HS-27A (cell line): ENCODE measurements at regions not wholly inside any gene's neighbourhood (a gene's known extent, or its start where the extent isn't known, plus 50 kb on each side); places are given as distances from the start of the nearest gene placed in this dataset.

Source experiments
- DNase-seq: peaks from one replicate; pipeline ENCODE4 v3.0.0-alpha.2; 2012; ENCODE audit warnings: low read depth, missing footprints

DNA sequence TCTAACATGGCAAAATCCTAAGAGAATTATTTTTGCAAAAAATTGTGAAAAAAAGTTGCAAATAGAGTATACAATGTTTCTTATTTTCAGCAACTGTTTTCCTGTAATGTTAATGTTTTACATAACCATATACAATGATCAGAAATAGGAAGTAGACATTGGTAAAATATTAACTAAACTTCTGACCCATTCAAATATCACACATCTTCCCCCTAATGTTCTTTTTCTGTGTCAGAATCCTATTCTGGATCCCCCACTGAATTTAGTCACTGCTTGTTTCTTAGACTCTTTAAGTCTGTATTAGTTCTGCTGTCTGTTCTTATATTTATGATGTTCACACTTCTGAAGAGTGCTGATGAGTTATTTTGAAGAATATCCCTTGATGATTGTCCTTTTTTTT lies 62.0 kb downstream of the HFE start:
- DNase-seq, result no peak

DNA sequence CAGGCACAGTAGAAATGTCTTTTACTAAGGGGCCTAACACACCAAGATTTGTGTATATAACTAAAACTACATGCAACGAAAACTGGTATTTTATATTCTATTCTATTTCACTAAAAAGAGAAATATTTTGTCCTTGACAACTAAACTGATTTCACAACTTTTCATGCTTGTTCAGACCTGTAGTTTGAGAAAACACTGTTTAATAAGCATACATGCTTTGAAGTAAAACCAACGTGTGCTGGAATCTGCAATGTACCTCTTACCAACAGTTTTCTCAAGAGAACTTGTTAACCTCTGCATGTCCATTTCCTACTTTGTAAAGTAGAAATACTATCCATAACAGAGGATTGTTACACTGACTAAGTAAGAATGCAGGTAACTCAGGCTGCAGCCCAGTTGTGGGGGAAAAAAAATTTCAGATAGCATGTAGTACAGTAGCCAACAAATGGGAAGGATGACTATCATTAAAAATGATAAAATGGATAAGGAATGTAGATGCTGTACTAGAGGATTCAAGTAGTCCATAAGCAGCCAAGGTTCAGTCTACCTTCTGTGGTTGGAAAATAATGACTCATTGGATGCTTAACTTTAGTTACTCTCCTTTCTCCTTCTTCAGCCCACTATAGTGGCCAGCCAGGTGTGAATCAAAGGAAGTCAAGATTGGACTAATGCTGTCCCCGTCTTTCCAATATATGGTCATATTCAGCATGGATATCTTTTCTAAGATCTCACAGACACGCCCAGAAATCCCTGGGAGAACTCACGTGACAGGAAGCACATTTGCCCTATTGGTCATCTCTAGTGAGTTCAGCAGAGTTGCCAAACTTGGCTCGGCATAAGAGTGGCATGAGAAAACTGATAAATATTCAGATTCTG lies 65.2 kb downstream of the HFE start:
- DNase-seq, result no peak

DNA sequence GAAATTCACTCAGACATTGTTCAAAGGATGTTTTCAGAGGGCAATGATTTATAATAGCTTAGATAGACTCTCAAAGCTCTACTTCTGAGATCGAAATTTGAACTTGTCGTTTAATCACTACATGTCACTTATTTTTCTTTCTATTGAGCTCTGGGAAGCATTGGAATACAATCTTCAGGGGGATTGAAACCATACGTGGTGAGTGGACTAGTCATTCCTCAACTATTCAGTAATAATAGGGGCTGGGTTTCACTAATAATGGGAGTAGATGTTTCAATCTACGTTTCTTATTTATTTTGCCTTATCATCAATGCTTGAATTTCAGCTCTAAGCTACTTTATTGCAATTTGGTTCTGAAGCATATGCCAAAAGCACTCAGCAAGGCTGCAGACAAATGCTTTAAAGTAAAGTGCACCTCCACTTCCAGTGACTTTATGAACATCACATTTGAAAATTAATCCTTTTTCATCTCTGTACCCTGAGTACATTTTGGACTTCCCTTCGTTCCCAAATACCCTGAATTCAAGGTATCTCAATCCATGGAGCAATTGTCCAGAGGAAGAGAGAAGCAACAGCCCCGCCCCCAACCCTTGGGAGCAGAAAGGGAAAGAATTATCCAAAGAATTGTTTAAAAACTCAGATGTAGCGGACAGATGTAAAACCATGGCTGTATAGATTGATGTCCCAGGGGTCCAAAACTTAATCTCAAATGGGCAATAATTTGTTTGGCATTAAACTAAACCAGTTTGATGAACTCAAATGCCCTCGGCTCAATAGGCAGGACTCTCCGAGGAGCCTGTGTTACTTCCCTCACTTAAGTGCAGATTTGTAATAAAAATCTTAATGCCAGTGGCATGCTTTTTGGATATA lies 68.1 kb downstream of the HFE start:
- peak; percentile 31 for DNase-seq

DNA sequence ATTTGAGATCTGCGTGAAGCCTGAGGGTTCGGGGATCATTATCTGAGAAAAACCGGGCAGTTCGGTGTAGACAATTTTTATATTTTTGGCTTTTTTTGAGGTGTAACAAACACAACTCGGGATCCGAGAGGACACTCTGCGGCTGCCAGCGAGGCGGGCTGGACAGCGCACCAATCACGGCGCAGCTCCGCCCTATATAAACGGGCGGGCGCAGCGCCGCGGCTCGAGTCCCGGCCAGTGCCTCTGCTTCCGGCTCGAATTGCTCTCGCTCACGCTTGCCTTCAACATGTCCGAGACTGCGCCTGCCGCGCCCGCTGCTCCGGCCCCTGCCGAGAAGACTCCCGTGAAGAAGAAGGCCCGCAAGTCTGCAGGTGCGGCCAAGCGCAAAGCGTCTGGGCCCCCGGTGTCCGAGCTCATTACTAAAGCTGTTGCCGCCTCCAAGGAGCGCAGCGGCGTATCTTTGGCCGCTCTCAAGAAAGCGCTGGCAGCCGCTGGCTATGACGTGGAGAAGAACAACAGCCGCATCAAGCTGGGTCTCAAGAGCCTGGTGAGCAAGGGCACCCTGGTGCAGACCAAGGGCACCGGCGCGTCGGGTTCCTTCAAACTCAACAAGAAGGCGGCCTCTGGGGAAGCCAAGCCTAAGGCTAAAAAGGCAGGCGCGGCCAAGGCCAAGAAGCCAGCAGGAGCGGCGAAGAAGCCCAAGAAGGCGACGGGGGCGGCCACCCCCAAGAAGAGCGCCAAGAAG lies 69.0 kb downstream of the HFE start:
- DNase-seq, result peak; percentile 86

DNA sequence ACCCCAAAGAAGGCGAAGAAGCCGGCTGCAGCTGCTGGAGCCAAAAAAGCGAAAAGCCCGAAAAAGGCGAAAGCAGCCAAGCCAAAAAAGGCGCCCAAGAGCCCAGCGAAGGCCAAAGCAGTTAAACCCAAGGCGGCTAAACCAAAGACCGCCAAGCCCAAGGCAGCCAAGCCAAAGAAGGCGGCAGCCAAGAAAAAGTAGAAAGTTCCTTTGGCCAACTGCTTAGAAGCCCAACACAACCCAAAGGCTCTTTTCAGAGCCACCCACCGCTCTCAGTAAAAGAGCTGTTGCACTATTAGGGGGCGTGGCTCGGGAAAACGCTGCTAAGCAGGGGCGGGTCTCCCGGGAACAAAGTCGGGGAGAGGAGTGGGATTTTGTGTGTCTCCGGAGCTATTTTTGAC lies 69.6 kb downstream of the HFE start:
- DNase-seq, result no peak

DNA sequence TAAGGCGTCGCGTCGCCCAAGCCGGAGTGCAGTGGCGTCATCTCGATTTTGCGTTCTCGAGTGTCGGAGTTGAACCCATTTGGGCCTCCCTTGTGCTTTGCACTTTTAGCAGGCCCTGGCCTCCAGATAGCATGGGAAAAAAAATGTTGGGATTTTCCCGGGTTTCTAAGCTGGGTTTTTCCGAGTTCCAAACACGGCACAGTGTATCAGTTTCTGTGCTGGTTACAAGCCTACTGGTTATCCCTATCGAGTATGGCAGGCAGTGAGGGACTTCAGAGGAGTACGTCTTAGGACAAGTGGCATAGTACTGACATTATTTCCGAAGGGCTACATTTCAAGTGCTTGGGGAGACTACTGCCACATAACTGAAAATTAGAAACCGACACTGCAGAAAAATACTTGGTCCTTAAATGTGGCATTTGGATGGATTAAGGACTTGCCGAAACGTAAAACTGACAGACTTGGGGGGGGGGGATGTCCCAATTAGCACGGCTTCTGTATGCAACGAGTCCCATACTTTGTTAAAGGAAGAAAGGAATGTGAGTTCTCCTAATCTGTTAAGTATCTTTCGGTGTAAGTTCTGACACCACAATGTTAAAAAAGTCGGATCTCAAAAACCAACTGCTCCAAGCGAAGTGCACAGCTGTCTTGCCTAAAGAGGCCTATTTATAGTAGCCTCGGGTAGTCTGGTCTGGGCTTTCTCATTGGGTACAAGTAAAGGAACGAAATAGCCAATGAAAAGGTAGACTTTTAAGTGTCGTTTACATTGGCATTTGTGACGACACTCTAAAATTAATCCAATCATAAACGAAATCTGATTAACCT lies 70.2 kb downstream of the HFE start:
- peak; percentile 93 for DNase-seq

DNA sequence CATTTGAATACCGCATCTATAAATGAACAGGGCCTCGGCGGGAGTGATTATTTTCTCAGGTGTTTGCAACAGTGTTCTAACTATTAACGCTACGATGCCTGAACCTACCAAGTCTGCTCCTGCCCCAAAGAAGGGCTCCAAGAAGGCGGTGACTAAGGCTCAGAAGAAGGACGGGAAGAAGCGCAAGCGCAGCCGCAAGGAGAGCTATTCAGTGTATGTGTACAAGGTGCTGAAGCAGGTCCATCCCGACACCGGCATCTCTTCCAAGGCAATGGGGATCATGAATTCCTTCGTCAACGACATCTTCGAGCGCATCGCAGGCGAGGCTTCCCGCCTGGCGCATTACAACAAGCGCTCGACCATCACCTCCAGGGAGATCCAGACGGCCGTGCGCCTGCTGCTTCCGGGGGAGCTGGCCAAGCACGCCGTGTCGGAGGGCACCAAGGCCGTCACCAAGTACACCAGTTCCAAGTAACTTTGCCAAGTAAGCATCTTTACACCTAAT lies 70.9 kb downstream of the HFE start:
- DNase-seq, result no peak

DNA sequence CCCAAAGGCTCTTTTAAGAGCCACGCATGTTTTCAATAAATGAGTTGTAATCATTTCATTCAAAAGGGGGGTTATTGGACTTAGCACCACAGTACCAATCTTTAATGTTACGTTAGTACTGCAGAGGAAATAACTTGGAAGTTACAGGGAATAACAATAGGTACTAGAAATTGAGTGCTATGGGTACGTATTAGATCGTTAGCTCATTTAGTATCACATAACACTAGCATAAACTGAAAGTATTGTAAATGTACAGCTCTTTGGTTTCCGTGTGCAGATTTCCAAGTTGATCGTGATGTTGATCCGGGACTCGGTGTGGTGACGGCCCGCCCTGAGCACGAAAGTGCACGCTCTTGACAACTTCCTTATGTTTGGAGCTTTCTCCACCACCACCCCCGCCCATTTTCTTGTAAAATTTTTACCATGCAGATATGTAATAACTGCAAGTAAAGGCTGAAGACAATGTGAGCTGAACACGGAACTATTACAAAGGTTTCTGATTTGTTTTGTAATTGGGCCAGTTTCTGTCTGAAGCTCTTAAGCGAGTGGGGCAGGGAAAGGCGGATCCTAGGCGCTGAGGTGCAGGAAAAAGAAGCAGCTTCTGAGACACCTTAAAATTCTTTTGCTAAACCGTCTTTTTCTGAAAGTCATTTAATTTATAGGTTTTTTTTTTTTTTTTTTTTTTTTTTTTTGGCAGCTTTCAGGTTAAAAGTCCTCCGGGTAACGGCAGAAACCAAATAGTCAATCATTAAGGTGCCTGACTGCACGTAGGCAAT lies 71.5 kb downstream of the HFE start:
- peak; percentile 34 for DNase-seq

DNA sequence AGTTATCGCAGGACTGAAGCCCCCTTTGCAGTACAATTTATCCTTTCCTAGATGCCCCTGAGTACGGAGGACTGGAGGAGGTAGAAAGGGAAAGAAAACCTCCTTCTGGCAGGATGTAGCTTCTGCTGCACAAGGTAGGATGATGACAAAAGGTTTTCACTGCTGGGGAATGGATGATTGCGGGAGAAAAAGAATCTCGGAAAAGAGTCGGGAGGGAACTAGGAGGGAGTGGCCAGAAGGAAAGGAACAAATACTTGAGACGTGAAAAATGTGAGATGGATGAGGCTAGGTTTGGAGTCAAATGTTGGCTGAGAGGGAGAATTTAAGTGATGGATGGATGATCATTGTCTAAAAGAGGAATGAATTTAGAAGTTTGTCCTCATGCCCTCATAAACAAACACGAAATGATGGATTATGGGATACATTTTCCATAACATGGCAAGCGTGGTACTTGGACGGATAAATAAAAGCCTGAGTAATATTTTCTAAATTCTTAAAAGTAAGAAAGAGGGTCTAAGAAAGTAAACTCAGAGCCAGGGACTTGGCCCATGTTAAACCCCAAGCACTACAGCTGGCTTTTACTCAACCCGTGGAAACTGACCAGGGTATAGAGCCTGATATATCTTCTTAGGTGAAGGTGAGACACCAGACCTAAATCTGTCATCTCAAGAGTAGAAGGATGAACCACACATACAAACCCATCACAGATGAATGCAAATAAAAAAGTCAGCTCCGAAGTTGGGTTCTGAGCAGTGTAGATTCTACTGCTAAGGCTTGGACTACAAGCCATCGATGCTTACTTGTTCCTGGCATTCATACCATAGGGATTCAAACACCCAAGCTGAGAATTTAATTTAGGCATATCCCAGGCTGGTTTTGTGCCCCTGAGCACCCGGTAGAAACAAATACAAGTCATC lies 72.4 kb downstream of the HFE start:
- DNase-seq, result no peak

DNA sequence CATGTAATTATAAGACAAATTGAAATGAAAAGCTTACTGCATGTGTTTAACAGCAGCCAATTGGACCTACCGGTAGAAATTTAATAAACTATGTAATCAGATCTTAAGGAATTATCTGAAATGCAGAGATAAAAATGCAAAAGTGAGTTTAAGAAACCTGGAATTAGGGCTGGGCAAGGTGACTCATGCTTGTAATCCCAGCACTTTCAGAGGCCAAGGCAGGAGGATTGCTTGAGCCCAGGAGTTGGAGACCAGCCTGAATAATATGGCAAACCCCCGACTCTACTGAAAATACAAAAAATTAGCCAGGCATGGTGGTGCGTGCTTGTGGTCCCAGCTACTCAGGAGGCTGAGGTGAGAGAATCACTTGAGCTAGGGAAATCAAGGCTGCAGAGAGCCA lies 74.1 kb downstream of the HFE start:
- no peak for DNase-seq

DNA sequence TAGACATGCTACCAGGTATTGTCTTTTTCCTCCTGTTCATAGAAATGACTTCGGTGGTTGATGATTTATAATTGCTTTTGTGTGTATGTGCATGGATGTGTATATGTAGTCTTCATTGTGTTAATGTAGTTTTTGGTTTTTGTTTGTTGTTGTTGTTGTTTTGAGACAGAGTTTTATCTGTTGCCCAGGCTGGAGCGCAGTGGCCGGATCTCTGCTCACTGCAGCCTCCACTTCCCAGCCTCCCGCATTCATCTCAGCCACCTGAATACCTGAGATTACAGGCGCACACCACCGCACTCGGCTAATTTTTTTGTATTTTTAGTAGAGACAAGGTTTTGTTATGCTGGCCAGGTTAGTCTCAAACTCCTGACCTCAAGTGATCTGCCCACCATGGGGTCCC lies 75.2 kb downstream of the HFE start:
- no peak for DNase-seq

DNA sequence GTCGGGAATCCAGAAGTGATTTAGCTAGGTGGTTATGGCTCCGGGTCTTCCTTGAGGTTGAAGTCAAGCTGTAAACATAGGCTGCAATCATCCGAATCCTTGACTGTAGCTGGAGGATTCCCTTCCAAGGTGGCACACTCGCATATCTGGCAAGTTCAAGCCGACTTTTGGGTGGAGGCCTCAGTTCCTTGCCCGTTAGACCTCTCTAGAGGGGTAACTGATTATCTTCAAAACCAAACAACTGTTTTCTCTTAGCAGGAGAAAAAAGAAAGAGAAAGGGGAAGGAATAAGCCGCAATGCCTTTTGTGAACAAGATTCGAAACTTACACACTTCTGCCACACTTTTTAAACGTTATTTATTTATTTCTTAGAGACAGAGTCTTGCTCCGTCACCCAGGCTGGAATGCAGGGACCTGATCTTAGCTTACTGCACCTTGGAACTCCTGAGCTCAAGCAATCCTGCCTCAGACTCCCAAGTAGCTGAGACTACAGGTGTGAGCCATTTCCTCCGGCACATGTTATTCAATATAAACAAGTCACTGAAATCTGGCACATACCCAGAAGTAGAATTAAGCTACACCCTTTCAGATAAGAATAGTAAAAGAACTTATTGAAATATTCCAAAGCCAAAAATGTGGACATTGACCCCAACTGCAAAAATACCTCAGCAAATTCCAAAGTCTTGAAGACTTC lies 76.3 kb downstream of the HFE start:
- no peak for DNase-seq

DNA sequence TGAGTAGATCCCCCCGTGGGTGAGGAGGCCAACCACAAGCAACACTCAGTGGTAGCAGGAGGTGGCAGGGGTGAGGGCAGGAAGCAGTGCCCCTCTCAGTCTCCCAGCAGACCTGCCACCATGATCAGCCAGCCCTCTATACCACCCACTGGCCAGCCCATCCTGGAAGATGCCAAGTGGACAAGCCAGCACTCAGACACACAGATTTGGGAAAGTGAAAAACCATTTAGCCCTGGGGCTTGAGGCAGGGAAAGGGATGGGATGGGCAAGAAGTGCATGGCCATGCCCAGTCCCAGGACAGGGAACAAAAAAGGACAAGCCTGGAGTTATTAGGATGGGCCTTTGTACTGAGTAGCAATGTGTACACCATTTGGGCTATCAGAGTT lies 76.9 kb downstream of the HFE start:
- DNase-seq, result no peak

DNA sequence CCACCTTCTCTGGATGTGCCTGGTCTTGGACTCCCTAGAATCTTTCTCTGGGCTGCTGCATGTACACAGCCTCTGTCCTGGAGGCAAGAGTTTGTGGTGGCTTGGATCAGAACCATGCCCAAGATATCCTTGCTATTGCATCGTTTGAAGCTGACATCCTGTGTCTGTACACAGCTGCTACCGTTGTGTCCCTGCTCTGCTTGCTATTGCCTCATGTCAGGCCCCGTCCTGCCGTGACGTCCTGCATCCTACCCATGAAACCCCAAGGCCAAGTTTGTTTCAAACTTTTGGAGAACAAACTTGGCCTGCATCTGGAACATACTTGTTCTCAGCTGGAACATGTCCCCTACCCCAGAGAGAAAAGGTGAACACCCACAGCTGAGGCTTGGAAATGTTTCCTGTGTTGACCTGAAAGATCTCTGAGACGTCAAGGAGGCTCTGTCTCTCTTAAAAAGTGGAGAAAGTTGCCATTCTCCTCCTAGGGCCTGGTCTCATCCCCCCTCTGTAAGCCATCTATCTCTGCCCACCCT lies 78.1 kb downstream of the HFE start:
- no peak for DNase-seq

DNA sequence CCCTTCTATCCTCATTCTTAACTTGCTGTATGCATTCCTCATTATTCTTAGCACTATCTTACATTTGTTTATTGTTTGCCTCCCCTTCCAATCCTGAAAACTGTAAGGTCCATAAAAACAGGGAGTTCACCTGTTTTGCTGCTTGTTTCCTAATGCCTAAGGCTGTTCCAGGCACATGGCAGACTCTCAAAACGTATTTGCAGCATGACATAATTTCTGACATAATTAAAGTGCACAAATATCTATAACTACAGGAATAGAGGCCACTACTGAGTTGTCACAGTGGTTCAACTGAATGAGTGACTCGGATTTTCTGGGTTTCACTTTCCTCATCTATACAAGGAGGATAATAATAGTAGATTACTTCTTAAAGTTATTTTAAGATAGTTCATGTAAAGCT lies 83.0 kb downstream of the HFE start:
- no peak for DNase-seq

DNA sequence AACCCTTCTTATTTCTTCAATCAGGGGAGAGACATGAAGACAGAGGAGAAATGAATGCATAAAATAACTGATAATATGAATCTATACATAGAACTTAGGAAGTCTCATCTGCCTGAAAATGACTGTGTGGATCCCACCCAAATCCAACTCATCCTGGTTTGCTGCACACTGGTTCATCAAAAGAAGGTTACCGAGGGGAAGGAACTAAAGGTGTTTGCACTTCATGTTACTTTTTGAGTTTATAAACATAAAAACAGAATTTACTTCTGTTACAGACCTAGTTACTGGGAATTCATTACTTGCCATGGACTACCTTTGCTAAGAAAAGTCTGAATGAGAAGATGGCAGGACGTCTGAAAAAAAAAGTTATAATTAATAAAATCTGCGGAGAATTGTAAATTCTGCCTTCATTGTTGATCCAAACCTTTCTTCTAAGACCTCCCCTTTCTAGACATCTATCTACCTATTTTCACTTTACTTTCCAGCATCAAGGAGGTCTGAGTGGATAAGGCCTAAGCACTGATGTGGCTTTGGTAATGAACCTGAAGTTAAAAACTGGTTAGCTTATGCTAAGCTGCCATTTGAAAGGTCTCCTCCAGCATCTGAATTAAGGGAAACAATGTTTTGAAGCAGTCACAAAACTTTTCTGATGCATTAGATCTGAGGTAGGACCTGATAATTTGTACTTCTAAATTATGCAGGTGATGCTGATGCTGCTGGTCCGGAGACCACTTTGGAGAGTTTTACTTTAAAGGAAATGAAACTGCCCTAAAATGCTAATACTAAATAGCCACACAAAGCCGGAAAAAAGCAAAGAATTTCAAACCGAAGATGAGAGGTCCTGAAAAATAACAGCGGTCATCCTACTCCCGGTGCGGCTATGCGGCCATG lies 84.0 kb downstream of the HFE start:
- no peak for DNase-seq

DNA sequence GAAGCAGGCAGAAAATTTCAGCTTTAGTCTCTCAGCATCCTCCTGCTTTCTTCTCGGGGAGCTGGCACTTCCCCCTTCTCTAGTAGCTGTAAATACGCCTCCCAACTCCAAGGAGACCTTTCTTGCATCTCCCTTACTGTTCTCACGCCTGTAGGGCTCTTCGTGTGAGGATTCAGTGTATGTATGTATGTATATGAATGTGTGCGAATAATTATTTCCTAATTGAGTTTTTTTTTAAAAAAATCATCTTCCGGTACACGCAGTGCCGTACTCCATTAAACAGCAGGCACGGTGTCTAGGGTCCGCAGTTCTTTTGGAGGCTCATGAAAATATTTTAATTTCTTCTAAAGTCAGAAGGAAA lies 85.4 kb downstream of the HFE start:
- no peak for DNase-seq

DNA sequence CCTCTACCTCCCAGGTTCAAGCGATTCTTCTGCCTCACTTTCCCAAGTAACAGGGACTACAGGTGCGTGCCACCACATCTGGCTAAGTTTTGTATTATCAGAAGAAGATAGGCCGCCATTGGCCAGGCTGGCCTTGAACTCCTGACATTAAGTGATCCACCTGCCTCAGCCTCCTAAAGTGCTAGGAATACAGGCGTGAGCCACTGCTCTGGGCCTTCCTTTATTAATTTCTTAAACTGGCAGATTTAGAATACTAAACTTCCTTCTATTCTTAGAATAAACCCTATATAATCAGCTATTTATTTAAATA lies 86.6 kb downstream of the HFE start:
- DNase-seq, result no peak
